WERI-Rb-1 (cell line): ENCODE measurements at regions not wholly inside any gene's neighbourhood (a gene's known extent, or its start where the extent isn't known, plus 50 kb on each side); places are given as distances from the start of the nearest gene placed in this dataset.
"Not testable (repeated sequence)": the region's sequence is repeated elsewhere in the genome, so short reads cannot be mapped to it uniquely, and the experiment has no call there.

Source experiments
- DNase-seq: peaks from one replicate; pipeline ENCODE4 v3.0.0-alpha.2; 2020
- H3K27ac ChIP-seq: fragments of 250-450 bp; sonication (Bioruptor Pico); 2 replicates; pipeline ENCODE4 v1.5.1; 2020; ENCODE audit warnings: mild to moderate bottlenecking, moderate library complexity
- H3K27me3 ChIP-seq: fragments of 250-450 bp; sonication (Bioruptor Pico); 2 replicates; pipeline ENCODE4 v1.5.1; 2021; ENCODE audit warnings: mild to moderate bottlenecking, low read depth, moderate library complexity; ENCODE audit not compliant: insufficient read depth, severe bottlenecking
- H3K36me3 ChIP-seq: fragments of 250-450 bp; sonication (Bioruptor Pico); 2 replicates; pipeline ENCODE4 v1.5.1; 2020; ENCODE audit warnings: mild to moderate bottlenecking, moderate library complexity
- H3K4me3 ChIP-seq: 2 replicates; pipeline ENCODE4 v1.5.1; 2011; ENCODE audit warnings: low read depth, mild to moderate bottlenecking, control low read depth, low read length
- H3K9me3 ChIP-seq: fragments of 250-450 bp; sonication (Bioruptor Pico); 2 replicates; pipeline ENCODE4 v1.5.1; 2021; ENCODE audit warnings: mild to moderate bottlenecking, moderate library complexity; ENCODE audit not compliant: severe bottlenecking
- CTCF ChIP-seq: IDR thresholded peaks from 2 replicates; pipeline ENCODE4 v1.5.1; 2011; ENCODE audit warnings: low read depth, mild to moderate bottlenecking, control low read depth, inconsistent platforms, low read length

- Histone ChIP-seq H3K4me3 (no peak overlapping the region), H3K27ac (no peak overlapping the region), H3K36me3 (no peaks in the 10 kb centered on the region), H3K9me3 (no peaks in the 10 kb centered on the region), H3K27me3 (no peaks in the 10 kb centered on the region)
- TF ChIP-seq CTCF = no peak
- no peak for DNase-seq
Observed at GRCh38 chr20:58573986-58574385, 58.8 kb upstream of the APCDD1L start.

- Histone ChIP-seq H3K4me3 (no peak overlapping the region), H3K27me3 (no peaks in the 10 kb centered on the region), H3K27ac (no peak overlapping the region), H3K36me3 (no peaks in the 10 kb centered on the region), H3K9me3 (no peaks in the 10 kb centered on the region)
- TF ChIP-seq CTCF = no peak
- DNase-seq = no peak
Observed at GRCh38 chr20:58573257-58573656, 58.1 kb upstream of the APCDD1L start.

GRCh38 chr20:58572428-58572763 is 57.2 kb upstream of the APCDD1L start:
- H3K4me3 ChIP-seq, DNase-seq: not testable (repeated sequence)

GRCh38 chr20:58571693-58572427 is 56.7 kb upstream of the APCDD1L start:
- H3K27ac ChIP-seq = no peak overlapping the region
- H3K27me3 ChIP-seq = no peaks in the 10 kb centered on the region
- H3K9me3 ChIP-seq = no peaks in the 10 kb centered on the region
- no peaks in the 10 kb centered on the region for H3K36me3 ChIP-seq
- no peak for TF ChIP-seq CTCF
- H3K4me3 ChIP-seq = no peak overlapping the region
- DNase-seq = no peak

More at GRCh38 chr20:58572428-58572763, 57.2 kb upstream of the APCDD1L start:
- H3K27me3 ChIP-seq, H3K36me3 ChIP-seq, H3K27ac ChIP-seq, H3K9me3 ChIP-seq: not testable (repeated sequence)

- Histone ChIP-seq H3K27ac (no peak overlapping the region), H3K36me3 (no peaks in the 10 kb centered on the region), H3K9me3 (no peaks in the 10 kb centered on the region), H3K27me3 (no peaks in the 10 kb centered on the region), H3K4me3 (no peak overlapping the region)
- no peak for DNase-seq
- TF ChIP-seq CTCF = no peak
Observed at GRCh38 chr20:58571356-58571692, 56.1 kb upstream of the APCDD1L start.

GRCh38 chr20:58570204-58570859 is 55.1 kb upstream of the APCDD1L start:
- no peaks in the 10 kb centered on the region for H3K36me3 ChIP-seq
- no peak for TF ChIP-seq CTCF
- H3K9me3 ChIP-seq = no peaks in the 10 kb centered on the region
- H3K27ac ChIP-seq = no peak overlapping the region
- H3K4me3 ChIP-seq = no peak overlapping the region
- no peak for DNase-seq
- H3K27me3 ChIP-seq = no peaks in the 10 kb centered on the region
